ENCODE measurements at regions not wholly inside any gene's neighbourhood (a gene's known extent, or its start where the extent isn't known, plus 50 kb on each side); places are given as distances from the start of the nearest gene placed in this dataset.

DNA sequence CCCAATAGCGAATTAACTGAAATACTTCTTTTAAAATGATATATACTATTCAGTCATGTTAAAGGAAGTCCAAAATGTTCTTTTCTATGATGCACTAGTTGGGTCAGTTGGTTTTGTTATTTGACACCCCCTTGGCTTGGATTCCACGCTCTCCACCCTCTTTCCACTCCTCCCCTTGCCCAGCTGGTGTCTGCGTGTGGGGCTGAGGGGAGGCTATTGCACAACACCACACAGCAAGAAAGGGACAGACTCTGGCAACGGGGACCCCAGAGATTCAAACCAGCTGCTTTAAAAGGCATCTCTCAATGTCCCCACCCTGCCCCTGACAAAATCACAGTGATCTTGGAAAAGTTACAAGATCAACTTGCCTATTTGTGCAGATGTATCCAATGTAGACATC is 394.3 kb downstream of the TGFB2 start:
- RAD21 ChIA-PET (ENCODE audit: low non-redundant PET in 1 of 2, low total read pairs in 2 of 2, uncharacterized antibody in 2 of 2, unreplicated experiment in 2 of 2), result no interaction called here
- Histone ChIP-seq H4K20me1 (ENCODE audit: insufficient read depth) (no peaks in the 10 kb centered on the region), H3K4me2 (ENCODE audit: low read length) (no peak overlapping the region), H3K4me3 (replicated peaks in 1 of 2; ENCODE audit: low read depth in 1 of 2, low read length in 2 of 2) (no peak overlapping the region), H3K9ac (ENCODE audit: low read length) (no peak overlapping the region), H2AFZ (ENCODE audit: low read depth, low read length, poor library complexity, severe bottlenecking) (no peak overlapping the region), H3K4me1 (ENCODE audit: control insufficient read depth in 1 of 2, insufficient read depth in 2 of 2, low read length in 2 of 2) (no peaks in the 10 kb centered on the region), H3K79me2 (ENCODE audit: insufficient read depth, low read length) (no peaks in the 10 kb centered on the region), H3K36me3 (ENCODE audit: control insufficient read depth in 1 of 2, insufficient read depth in 2 of 2, low read length in 2 of 2) (no peaks in the 10 kb centered on the region), H3K27me3 (ENCODE audit: insufficient read depth, low read length) (no peaks in the 10 kb centered on the region), H3K9me2 (ENCODE audit: insufficient read depth) (no peaks in the 10 kb centered on the region), H3K27ac (ENCODE audit: low read depth, low read length) (no peak overlapping the region), H3K9me3 (ENCODE audit: control insufficient read depth in 1 of 2, insufficient read depth in 1 of 2, low read depth in 1 of 2, low read length in 2 of 2) (no peaks in the 10 kb centered on the region)
- intact Hi-C loops (cut with micrococcal nuclease), result no loop called here
- no peak for ATAC-seq
- POLR2A ChIA-PET, result no interaction called here
- BruUV-seq (replicated peaks), result no TSS peak
- CTCF ChIA-PET, result no interaction called here
- DNase-seq (ENCODE audit: low read depth, low spot score), result no peak
- TF ChIP-seq, protein P1, sequence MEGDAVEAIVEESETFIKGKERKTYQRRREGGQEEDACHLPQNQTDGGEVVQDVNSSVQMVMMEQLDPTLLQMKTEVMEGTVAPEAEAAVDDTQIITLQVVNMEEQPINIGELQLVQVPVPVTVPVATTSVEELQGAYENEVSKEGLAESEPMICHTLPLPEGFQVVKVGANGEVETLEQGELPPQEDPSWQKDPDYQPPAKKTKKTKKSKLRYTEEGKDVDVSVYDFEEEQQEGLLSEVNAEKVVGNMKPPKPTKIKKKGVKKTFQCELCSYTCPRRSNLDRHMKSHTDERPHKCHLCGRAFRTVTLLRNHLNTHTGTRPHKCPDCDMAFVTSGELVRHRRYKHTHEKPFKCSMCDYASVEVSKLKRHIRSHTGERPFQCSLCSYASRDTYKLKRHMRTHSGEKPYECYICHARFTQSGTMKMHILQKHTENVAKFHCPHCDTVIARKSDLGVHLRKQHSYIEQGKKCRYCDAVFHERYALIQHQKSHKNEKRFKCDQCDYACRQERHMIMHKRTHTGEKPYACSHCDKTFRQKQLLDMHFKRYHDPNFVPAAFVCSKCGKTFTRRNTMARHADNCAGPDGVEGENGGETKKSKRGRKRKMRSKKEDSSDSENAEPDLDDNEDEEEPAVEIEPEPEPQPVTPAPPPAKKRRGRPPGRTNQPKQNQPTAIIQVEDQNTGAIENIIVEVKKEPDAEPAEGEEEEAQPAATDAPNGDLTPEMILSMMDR (IDR thresholded peaks at IDR 0.05 in 2 of 3, conservative IDR thresholded peaks at IDR 0.05 in 1 of 3; ENCODE audit: borderline replicate concordance in 1 of 3, insufficient read depth in 1 of 3, low read depth in 2 of 3, low read length in 2 of 3), result no peak
- no peak for TF ChIP-seq POLR2AphosphoS5 (IDR thresholded peaks at IDR 0.05; ENCODE audit: low read depth, low read length)
- TF ChIP-seq EGR1 (IDR thresholded peaks at IDR 0.05; ENCODE audit: low read depth), result no peak
- TF ChIP-seq REST (IDR thresholded peaks at IDR 0.05; ENCODE audit: low read depth), result no peak
- TF ChIP-seq ZFX (IDR thresholded peaks at IDR 0.05), result no peak
- no peak for TF ChIP-seq YY1 (IDR thresholded peaks at IDR 0.05; ENCODE audit: extremely low read depth, insufficient replicate concordance, low read depth, low read length)
- TF ChIP-seq ZNF274 (IDR thresholded peaks at IDR 0.05; ENCODE audit: low read depth, low read length), result no peak
- no peak for TF ChIP-seq EZH2 (IDR thresholded peaks at IDR 0.05)
- TF ChIP-seq TCF7L2 (IDR thresholded peaks at IDR 0.05; ENCODE audit: borderline replicate concordance, extremely low read depth, insufficient read depth, insufficient read length), result no peak
- TF ChIP-seq POLR2A (IDR thresholded peaks at IDR 0.05; ENCODE audit: borderline replicate concordance, extremely low read depth, insufficient read depth, insufficient read length), result no peak
- TF ChIP-seq RAD21 (IDR thresholded peaks at IDR 0.05; ENCODE audit: low read depth), result no peak
- no peak for TF ChIP-seq SRF (IDR thresholded peaks at IDR 0.05; ENCODE audit: low read depth)
- TF ChIP-seq ELF1 (IDR thresholded peaks at IDR 0.05; ENCODE audit: borderline replicate concordance, low read depth), result no peak
- TF ChIP-seq EZH2phosphoT487 (IDR thresholded peaks at IDR 0.05; ENCODE audit: borderline replicate concordance), result no peak
- no peak for TF ChIP-seq ZBTB33 (IDR thresholded peaks at IDR 0.05; ENCODE audit: extremely low read depth, insufficient replicate concordance, low read length)
- no peak for TF ChIP-seq CBX3 (IDR thresholded peaks at IDR 0.05; ENCODE audit: low read depth)
